Epidermal melanocyte (primary cell): ENCODE measurements at regions not wholly inside any gene's neighbourhood (a gene's known extent, or its start where the extent isn't known, plus 50 kb on each side); places are given as distances from the start of the nearest gene placed in this dataset.

Experiments
- DNase-seq: peaks from one replicate; pipeline ENCODE4 v3.0.0; 2011; ENCODE audit warnings: low spot score; ENCODE audit not compliant: insufficient read length

- no peak for DNase-seq
Observed at GRCh38 chr15:55026381-55026780, 170.4 kb downstream of the RSL24D1 start.

GRCh38 chr15:55017635-55018034, 179.1 kb downstream of the RSL24D1 start:
- no peak for DNase-seq

- DNase-seq: no peak
Observed at GRCh38 chr15:55016225-55016624, 180.5 kb downstream of the RSL24D1 start.

- DNase-seq: no peak
Observed at GRCh38 chr15:55015093-55015445, 181.7 kb downstream of the RSL24D1 start.

GRCh38 chr15:55014391-55015092, 182.2 kb downstream of the RSL24D1 start:
- DNase-seq: no peak

- no peak for DNase-seq
Observed at GRCh38 chr15:55008421-55008820, 188.3 kb downstream of the RSL24D1 start.

- no peak for DNase-seq
Observed at GRCh38 chr15:55007561-55007960, 189.2 kb downstream of the RSL24D1 start.

GRCh38 chr15:55005679-55006078, 191.1 kb downstream of the RSL24D1 start:
- no peak for DNase-seq

- DNase-seq: no peak
Observed at GRCh38 chr15:55003965-55004873, 192.5 kb downstream of the RSL24D1 start.

- DNase-seq: no peak
Observed at GRCh38 chr15:54998661-54999060, 198.1 kb downstream of the RSL24D1 start.

- DNase-seq: no peak
Observed at GRCh38 chr15:54990793-54991192, 205.9 kb downstream of the RSL24D1 start.

- no peak for DNase-seq
Observed at GRCh38 chr15:54987881-54988280, 208.9 kb downstream of the RSL24D1 start.

- DNase-seq: no peak
Observed at GRCh38 chr15:54979964-54980363, 216.8 kb downstream of the RSL24D1 start.

- DNase-seq: no peak
Observed at GRCh38 chr15:54962637-54963036, 234.1 kb downstream of the RSL24D1 start.

- no peak for DNase-seq
Observed at GRCh38 chr15:54960266-54960665, 236.5 kb downstream of the RSL24D1 start.

- no peak for DNase-seq
Observed at GRCh38 chr15:54941417-54941816, 255.3 kb downstream of the RSL24D1 start.

GRCh38 chr15:54917312-54917711, 279.4 kb downstream of the RSL24D1 start:
- DNase-seq: no peak

- no peak for DNase-seq
Observed at GRCh38 chr15:54915380-54915779, 281.4 kb downstream of the RSL24D1 start.

GRCh38 chr15:54884312-54884711, 312.4 kb downstream of the RSL24D1 start:
- no peak for DNase-seq

GRCh38 chr15:54859982-54860381, 336.8 kb downstream of the RSL24D1 start:
- no peak for DNase-seq

GRCh38 chr15:54854667-54855066, 342.1 kb downstream of the RSL24D1 start:
- no peak for DNase-seq

- DNase-seq: no peak
Observed at GRCh38 chr15:54850101-54850500, 346.6 kb downstream of the RSL24D1 start.

- no peak for DNase-seq
Observed at GRCh38 chr15:54843006-54843405, 353.7 kb downstream of the RSL24D1 start.
